ENCODE measurements at regions not wholly inside any gene's neighbourhood (a gene's known extent, or its start where the extent isn't known, plus 50 kb on each side); places are given as distances from the start of the nearest gene placed in this dataset.
"Not testable (repeated sequence)": the region's sequence is repeated elsewhere in the genome, so short reads cannot be mapped to it uniquely, and the experiment has no call there.

- not testable (repeated sequence) for TF ChIP-seq EZH2phosphoT487 (conservative IDR thresholded peaks at IDR 0.05; ENCODE audit: low read length); CTCF (IDR thresholded peaks at IDR 0.05; ENCODE audit: insufficient read depth, low read length, poor library complexity, severe bottlenecking)
These were observed 258.7 kb upstream of the NOTCH2NLA start for GRCh38 chr1:146487555-146487954.

All from SU-DHL-6 (cell line).